ENCODE measurements at regions not wholly inside any gene's neighbourhood (a gene's known extent, or its start where the extent isn't known, plus 50 kb on each side); places are given as distances from the start of the nearest gene placed in this dataset.

GRCh38 chr4:10861036-10861435, 176.5 kb upstream of the CLNK start:
- no peaks in the 10 kb centered on the region for H3K79me2 ChIP-seq (ENCODE audit: insufficient read depth, low read length)
- POLR2A ChIA-PET = no interaction called here
- no peak overlapping the region for H3K27ac ChIP-seq (ENCODE audit: low read depth, low read length)
- H3K36me3 ChIP-seq (ENCODE audit: control insufficient read depth in 1 of 2, insufficient read depth in 2 of 2, low read length in 2 of 2) = no peaks in the 10 kb centered on the region
- no peaks in the 10 kb centered on the region for H3K9me2 ChIP-seq (ENCODE audit: insufficient read depth)
- no peak for TF ChIP-seq REST (IDR thresholded peaks at IDR 0.05; ENCODE audit: low read depth)
- TF ChIP-seq YY1 (IDR thresholded peaks at IDR 0.05; ENCODE audit: extremely low read depth, insufficient replicate concordance, low read depth, low read length) = no peak
- TF ChIP-seq RAD21 (IDR thresholded peaks at IDR 0.05; ENCODE audit: low read depth) = no peak
- TF ChIP-seq MAX (IDR thresholded peaks at IDR 0.05) = no peak
- TF ChIP-seq, protein P1, sequence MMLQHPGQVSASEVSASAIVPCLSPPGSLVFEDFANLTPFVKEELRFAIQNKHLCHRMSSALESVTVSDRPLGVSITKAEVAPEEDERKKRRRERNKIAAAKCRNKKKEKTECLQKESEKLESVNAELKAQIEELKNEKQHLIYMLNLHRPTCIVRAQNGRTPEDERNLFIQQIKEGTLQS (IDR thresholded peaks at IDR 0.05) = no peak
- RAD21 ChIA-PET (ENCODE audit: low non-redundant PET in 1 of 2, low total read pairs in 2 of 2, uncharacterized antibody in 2 of 2, unreplicated experiment in 2 of 2) = no interaction called here
- intact Hi-C loops (cut with micrococcal nuclease) = no loop called here
- H2AFZ ChIP-seq (ENCODE audit: low read depth, low read length, poor library complexity, severe bottlenecking) = no peak overlapping the region
- no peaks in the 10 kb centered on the region for H3K4me1 ChIP-seq (ENCODE audit: control insufficient read depth in 1 of 2, insufficient read depth in 2 of 2, low read length in 2 of 2)
- H3K4me3 ChIP-seq (replicated peaks in 1 of 2; ENCODE audit: low read depth in 1 of 2, low read length in 2 of 2) = no peak overlapping the region
- H3K9ac ChIP-seq (ENCODE audit: low read length) = no peak overlapping the region
- no peak overlapping the region for H3K4me2 ChIP-seq (ENCODE audit: low read length)
- DNase-seq (ENCODE audit: low read depth, low spot score) (no peak), ATAC-seq (no peak)
- no peaks in the 10 kb centered on the region for H3K9me3 ChIP-seq (ENCODE audit: control insufficient read depth in 1 of 2, insufficient read depth in 1 of 2, low read depth in 1 of 2, low read length in 2 of 2)
- no TSS peak for BruUV-seq (replicated peaks)
- H4K20me1 ChIP-seq (ENCODE audit: insufficient read depth) = no peaks in the 10 kb centered on the region
- CTCF ChIA-PET = no interaction called here
- H3K27me3 ChIP-seq (ENCODE audit: insufficient read depth, low read length) = no peaks in the 10 kb centered on the region

DNA sequence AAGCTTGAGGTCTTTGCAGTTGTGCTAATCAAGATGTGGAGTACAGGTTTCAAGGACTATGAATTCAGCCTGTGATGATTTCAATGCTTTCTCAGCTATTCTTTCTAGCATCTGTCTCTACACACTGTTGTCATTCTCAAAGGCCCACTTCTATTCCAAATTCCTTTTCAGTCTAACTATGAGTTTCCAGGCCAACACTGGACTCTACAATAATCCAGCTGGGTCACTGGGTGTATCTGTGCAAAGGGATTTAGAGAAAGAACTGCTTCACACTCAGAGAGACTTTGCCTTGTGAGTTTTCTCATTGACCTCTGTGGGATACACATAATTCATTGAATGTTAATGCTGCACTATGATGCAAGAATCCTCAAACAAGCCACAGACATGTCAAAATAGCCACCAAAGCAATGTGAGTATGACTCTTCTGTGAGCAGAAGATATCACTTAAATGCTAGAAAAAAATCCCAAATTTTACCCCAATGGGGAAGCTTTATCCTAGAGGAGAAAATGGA, 171.8 kb upstream of the CLNK start:
- no peaks in the 10 kb centered on the region for H4K20me1 ChIP-seq (ENCODE audit: insufficient read depth)
- DNase-seq (ENCODE audit: low read depth, low spot score) (no peak), ATAC-seq (no peak)
- no peaks in the 10 kb centered on the region for H3K9me3 ChIP-seq (ENCODE audit: control insufficient read depth in 1 of 2, insufficient read depth in 1 of 2, low read depth in 1 of 2, low read length in 2 of 2)
- H3K9ac ChIP-seq (ENCODE audit: low read length) = no peak overlapping the region
- H3K27me3 ChIP-seq (ENCODE audit: insufficient read depth, low read length) = no peaks in the 10 kb centered on the region
- no peaks in the 10 kb centered on the region for H3K4me1 ChIP-seq (ENCODE audit: control insufficient read depth in 1 of 2, insufficient read depth in 2 of 2, low read length in 2 of 2)
- ChIA-PET CTCF (no interaction called here), RAD21 (ENCODE audit: low non-redundant PET in 1 of 2, low total read pairs in 2 of 2, uncharacterized antibody in 2 of 2, unreplicated experiment in 2 of 2) (no interaction called here), POLR2A (no interaction called here)
- no peak overlapping the region for H3K27ac ChIP-seq (ENCODE audit: low read depth, low read length)
- TF ChIP-seq TCF7L2 (IDR thresholded peaks at IDR 0.05; ENCODE audit: borderline replicate concordance, extremely low read depth, insufficient read depth, insufficient read length) (no peak), SRF (IDR thresholded peaks at IDR 0.05; ENCODE audit: low read depth) (no peak), SIN3A (IDR thresholded peaks at IDR 0.05; ENCODE audit: low read depth) (no peak), CEBPB (IDR thresholded peaks at IDR 0.05; ENCODE audit: low read depth) (no peak), YY1 (IDR thresholded peaks at IDR 0.05; ENCODE audit: extremely low read depth, insufficient replicate concordance, low read depth, low read length) (no peak)
- TF ChIP-seq, protein P2, sequence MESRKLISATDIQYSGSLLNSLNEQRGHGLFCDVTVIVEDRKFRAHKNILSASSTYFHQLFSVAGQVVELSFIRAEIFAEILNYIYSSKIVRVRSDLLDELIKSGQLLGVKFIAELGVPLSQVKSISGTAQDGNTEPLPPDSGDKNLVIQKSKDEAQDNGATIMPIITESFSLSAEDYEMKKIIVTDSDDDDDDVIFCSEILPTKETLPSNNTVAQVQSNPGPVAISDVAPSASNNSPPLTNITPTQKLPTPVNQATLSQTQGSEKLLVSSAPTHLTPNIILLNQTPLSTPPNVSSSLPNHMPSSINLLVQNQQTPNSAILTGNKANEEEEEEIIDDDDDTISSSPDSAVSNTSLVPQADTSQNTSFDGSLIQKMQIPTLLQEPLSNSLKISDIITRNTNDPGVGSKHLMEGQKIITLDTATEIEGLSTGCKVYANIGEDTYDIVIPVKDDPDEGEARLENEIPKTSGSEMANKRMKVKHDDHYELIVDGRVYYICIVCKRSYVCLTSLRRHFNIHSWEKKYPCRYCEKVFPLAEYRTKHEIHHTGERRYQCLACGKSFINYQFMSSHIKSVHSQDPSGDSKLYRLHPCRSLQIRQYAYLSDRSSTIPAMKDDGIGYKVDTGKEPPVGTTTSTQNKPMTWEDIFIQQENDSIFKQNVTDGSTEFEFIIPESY (IDR thresholded peaks at IDR 0.05; ENCODE audit: extremely low read depth, insufficient replicate concordance, low read length) = no peak
- no peak overlapping the region for H3K4me2 ChIP-seq (ENCODE audit: low read length)
- no peak overlapping the region for H3K4me3 ChIP-seq (replicated peaks in 1 of 2; ENCODE audit: low read depth in 1 of 2, low read length in 2 of 2)
- BruUV-seq (replicated peaks) = no TSS peak
- no peaks in the 10 kb centered on the region for H3K9me2 ChIP-seq (ENCODE audit: insufficient read depth)
- intact Hi-C loops (cut with micrococcal nuclease) = no loop called here
- H2AFZ ChIP-seq (ENCODE audit: low read depth, low read length, poor library complexity, severe bottlenecking) = no peak overlapping the region
- H3K36me3 ChIP-seq (ENCODE audit: control insufficient read depth in 1 of 2, insufficient read depth in 2 of 2, low read length in 2 of 2) = no peaks in the 10 kb centered on the region
- no peaks in the 10 kb centered on the region for H3K79me2 ChIP-seq (ENCODE audit: insufficient read depth, low read length)
